A549 (cell line): ENCODE measurements at regions not wholly inside any gene's neighbourhood (a gene's known extent, or its start where the extent isn't known, plus 50 kb on each side); places are given as distances from the start of the nearest gene placed in this dataset.

Source experiments
- ATAC-seq, 2 experiments: fragments of 200-7000 bp in 1 of 2; fragments of >200 bp in 1 of 2; cut with Nextera tagmentation in 1 of 2; cut with Tn5 transposase in 1 of 2; 3 replicates each; pipeline versions ENCODE4 v1.8.0 to v1.9.1; 2018 to 2020; ENCODE audit warnings: mild to moderate bottlenecking in 1 of 2, moderate library complexity in 1 of 2
- CTCF ChIA-PET: fragments of 300-600 bp; sonication (Branson Sonifier 250); formaldehyde crosslinking; extraction: SDS; loops from one replicate; lab custom pipeline; 2021; ENCODE audit warnings: antibody characterized with exemption, inconsistent platforms; lab: Yijun Ruan, JAX
- POLR2A ChIA-PET: fragments of 350-600 bp; formaldehyde crosslinking; extraction: SDS; loops from one replicate; lab custom pipeline; 2021; ENCODE audit warnings: antibody characterized with exemption, inconsistent platforms; lab: Yijun Ruan, JAX
- DNase-seq, 2 experiments: peaks; one replicate each; pipeline versions ENCODE4 v3.0.0 to v3.0.0-alpha.2; 2011 to 2016; ENCODE audit warnings: low read depth in 1 of 2, low spot score in 1 of 2
- FAIRE-seq: peaks from 2 replicates; lab custom pipeline; 2011; peaks lifted over from hg19 to GRCh38; lab: Jason Lieb, UNC
- H3K27ac ChIP-seq, 2 experiments: fragments of >200 bp; sonication (Bioruptor Twin); formaldehyde crosslinking; 3 replicates each; pipeline ENCODE4 v1.5.1; 2016 to 2017
- H3K4me1 ChIP-seq: fragments of >200 bp; sonication (Bioruptor Twin); formaldehyde crosslinking; 3 replicates; pipeline ENCODE4 v1.6.1; 2016
- H3K4me2 ChIP-seq: fragments of >200 bp; sonication (Bioruptor Twin); formaldehyde crosslinking; 3 replicates; pipeline ENCODE4 v1.6.1; 2016
- H3K4me3 ChIP-seq: fragments of >200 bp; sonication (Bioruptor Twin); formaldehyde crosslinking; 3 replicates; pipeline ENCODE4 v1.5.1; 2016
- H3K9me3 ChIP-seq: fragments of >200 bp; sonication (Bioruptor Twin); formaldehyde crosslinking; 3 replicates; pipeline ENCODE4 v1.6.1; 2016
- CBX2 ChIP-seq: fragments of 200-600 bp; sonication (generic); IDR thresholded peaks from 2 replicates; pipeline ENCODE4 v1.6.1; 2016; ENCODE audit warnings: low read depth, mild to moderate bottlenecking, borderline replicate concordance
- CBX8 ChIP-seq: fragments of 200-600 bp; sonication (generic); IDR thresholded peaks from 2 replicates; pipeline ENCODE4 v1.6.1; 2016
- CEBPB ChIP-seq, 2 experiments: fragments of >200 bp in 1 of 2; sonication (Bioruptor Twin) in 1 of 2; formaldehyde crosslinking in 1 of 2; IDR thresholded peaks; 2 replicates each; pipeline ENCODE4 v1.6.1; 2012 to 2016
- CHD2 ChIP-seq: fragments of 150-350 bp; IDR thresholded peaks from 2 replicates; pipeline ENCODE4 v1.6.1; 2014; ENCODE audit warnings: low read length; ENCODE audit not compliant: partially characterized antibody
- FOSL2 ChIP-seq, 2 experiments: fragments of 450-650 bp in 1 of 2; fragments of >200 bp in 1 of 2; sonication (Bioruptor Twin) in 1 of 2; formaldehyde crosslinking; IDR thresholded peaks; 2 replicates each; pipeline versions ENCODE4 v1.5.0 to v1.6.1; 2016 to 2020; ENCODE audit warnings: mild to moderate bottlenecking in 1 of 2, moderate library complexity in 1 of 2
- FOXS1 ChIP-seq: fragments of 250-450 bp; sonication (Bioruptor Pico); IDR thresholded peaks from 2 replicates; pipeline ENCODE4 v1.5.0; 2020; ENCODE audit warnings: mild to moderate bottlenecking, moderate library complexity
- GATA3 ChIP-seq: IDR thresholded peaks from 2 replicates; pipeline ENCODE4 v1.6.1; 2012; ENCODE audit warnings: borderline replicate concordance
- HDAC2 ChIP-seq: fragments of 200-600 bp; sonication (generic); IDR thresholded peaks from 2 replicates; pipeline ENCODE4 v1.6.1; 2016
- HEYL ChIP-seq: fragments of 250-450 bp; sonication (Bioruptor Pico); IDR thresholded peaks from 2 replicates; pipeline ENCODE4 v1.8.0; 2021; ENCODE audit warnings: mild to moderate bottlenecking, moderate library complexity
- HMGXB4 ChIP-seq: fragments of 250-450 bp; sonication (Bioruptor Pico); IDR thresholded peaks from 2 replicates; pipeline ENCODE4 v1.5.0; 2021; ENCODE audit warnings: mild to moderate bottlenecking, moderate library complexity, borderline replicate concordance
- JUNB ChIP-seq: fragments of >200 bp; sonication (Bioruptor Twin); formaldehyde crosslinking; IDR thresholded peaks from 2 replicates; pipeline ENCODE4 v1.6.1; 2016
- KDM1A ChIP-seq: fragments of 200-600 bp; sonication (generic); IDR thresholded peaks from 2 replicates; pipeline ENCODE4 v1.6.1; 2016; ENCODE audit warnings: low read depth, mild to moderate bottlenecking
- KDM5A ChIP-seq: fragments of 200-600 bp; sonication (generic); IDR thresholded peaks from 2 replicates; pipeline ENCODE4 v1.6.1; 2016; ENCODE audit warnings: antibody characterized with exemption, mild to moderate bottlenecking
- MYC ChIP-seq: IDR thresholded peaks from 2 replicates; pipeline ENCODE4 v1.6.1; 2012; ENCODE audit warnings: mild to moderate bottlenecking, inconsistent platforms, low read length, improper control_type of control experiment, borderline replicate concordance
- NFE2L2 ChIP-seq: fragments of 150-350 bp; conservative IDR thresholded peaks from 2 replicates; pipeline ENCODE4 v1.6.1; 2014; ENCODE audit warnings: low read length
- PHF8 ChIP-seq: fragments of 200-600 bp; sonication (generic); IDR thresholded peaks from 2 replicates; pipeline ENCODE4 v1.6.1; 2016; ENCODE audit warnings: low read depth, mild to moderate bottlenecking, antibody characterized with exemption, moderate library complexity, borderline replicate concordance
- POLR2AphosphoS2 ChIP-seq: conservative IDR thresholded peaks from 2 replicates; pipeline ENCODE4 v1.6.1; 2012; ENCODE audit warnings: low read length, improper control_type of control experiment, inconsistent platforms
- RAD21 ChIP-seq, 2 experiments: fragments of >200 bp in 1 of 2; sonication (Bioruptor Twin) in 1 of 2; formaldehyde crosslinking in 1 of 2; IDR thresholded peaks in 1 of 2; conservative IDR thresholded peaks in 1 of 2; 2 replicates in 1 of 2; 3 replicates in 1 of 2; pipeline ENCODE4 v1.6.1; 2012 to 2018; ENCODE audit warnings: inconsistent platforms in 1 of 2
- RCOR1 ChIP-seq: fragments of 150-350 bp; IDR thresholded peaks from 2 replicates; pipeline ENCODE4 v1.6.1; 2014; ENCODE audit warnings: antibody characterized with exemption, low read length, low read depth
- REST ChIP-seq: fragments of 200-600 bp; sonication (generic); IDR thresholded peaks from 2 replicates; pipeline ENCODE4 v1.6.1; 2016; ENCODE audit warnings: antibody characterized with exemption, mild to moderate bottlenecking, moderate library complexity
- RFX5 ChIP-seq: fragments of 450-650 bp; IDR thresholded peaks from 2 replicates; pipeline ENCODE4 v1.7.1; 2014; ENCODE audit warnings: antibody characterized with exemption, mild to moderate bottlenecking, moderate library complexity
- RNF2 ChIP-seq: fragments of 200-600 bp; sonication (generic); IDR thresholded peaks from 2 replicates; pipeline ENCODE4 v1.6.1; 2016; ENCODE audit warnings: low read depth, mild to moderate bottlenecking, antibody characterized with exemption, moderate library complexity, borderline replicate concordance
- SREBF2 ChIP-seq: fragments of 450-650 bp; IDR thresholded peaks from 2 replicates; pipeline ENCODE4 v1.6.1; 2014; ENCODE audit warnings: mild to moderate bottlenecking, moderate library complexity
- TFCP2L1 ChIP-seq: fragments of 250-450 bp; sonication (Bioruptor Pico); IDR thresholded peaks from 2 replicates; pipeline ENCODE4 v1.5.0; 2021; ENCODE audit warnings: mild to moderate bottlenecking
- TP53 ChIP-seq: fragments of 250-450 bp; sonication (Bioruptor Pico); IDR thresholded peaks from 2 replicates; pipeline ENCODE4 v1.5.0; 2021; ENCODE audit warnings: mild to moderate bottlenecking, moderate library complexity
- ZC3H11A ChIP-seq: fragments of 450-650 bp; IDR thresholded peaks from 2 replicates; pipeline ENCODE4 v1.6.1; 2014; ENCODE audit warnings: antibody characterized with exemption, mild to moderate bottlenecking
- ZFP36 ChIP-seq: fragments of 450-650 bp; IDR thresholded peaks from 2 replicates; pipeline ENCODE4 v1.6.1; 2014; ENCODE audit warnings: borderline replicate concordance; ENCODE audit not compliant: partially characterized antibody
- WGBS: methylation state at CpG from one replicate; pipeline ENCODE4 v1.1.6; 2017; ENCODE audit errors: missing lambda C conversion rate; 5-methylcytosine and 5-hydroxymethylcytosine counted together
- TF ChIP-seq, protein P1 (sequence below): fragments of >200 bp; sonication (Bioruptor Twin); formaldehyde crosslinking; IDR thresholded peaks from 3 replicates; pipeline ENCODE4 v1.5.1; 2016
- TF ChIP-seq, protein P2 (sequence below): fragments of >200 bp; sonication (Bioruptor Twin); formaldehyde crosslinking; IDR thresholded peaks from 2 replicates; pipeline ENCODE4 v1.6.1; 2016

GRCh38 chr18:41647914-41648313, 307.1 kb upstream of the PIK3C3 start:
- no peak overlapping the region for H3K4me2 ChIP-seq
- no peak for FAIRE-seq
- H3K9me3 ChIP-seq = no peaks in the 10 kb centered on the region
- ChIA-PET POLR2A (no interaction called here), CTCF (no interaction called here)
- H3K4me1 ChIP-seq = no peaks in the 10 kb centered on the region
- no peak for ATAC-seq
- DNase-seq = no peak
- no peak for TF ChIP-seq CBX2
- no peak for TF ChIP-seq HDAC2
- no peak for TF ChIP-seq REST
- TF ChIP-seq ZC3H11A = no peak
- no peak for TF ChIP-seq RFX5
- TF ChIP-seq TFCP2L1 (CRISPR knock-in tag) = no peak
- TF ChIP-seq RCOR1 = no peak
- no peak for TF ChIP-seq FOXS1 (CRISPR knock-in tag)
- TF ChIP-seq SREBF2 = no peak
- no peak for TF ChIP-seq KDM5A
- TF ChIP-seq KDM1A = no peak
- no peak for TF ChIP-seq HMGXB4
- TF ChIP-seq CHD2 = no peak
- TF ChIP-seq RAD21 (conservative IDR thresholded peaks at IDR 0.05 in 1 of 2, IDR thresholded peaks at IDR 0.05 in 1 of 2) = no peak
- no peak for TF ChIP-seq NFE2L2
- no peak for TF ChIP-seq PHF8
- no peak for TF ChIP-seq FOSL2 (IDR thresholded peaks at IDR 0.05)
- TF ChIP-seq FOSL2 (CRISPR knock-in tag; IDR thresholded peaks at IDR 0.05) = no peak
- no peak for TF ChIP-seq GATA3
- H3K27ac ChIP-seq = no peak overlapping the region
- WGBS = 0% methylated on average over 2 of the region's 2 CpGs
- H3K4me3 ChIP-seq = no peak overlapping the region

DNA sequence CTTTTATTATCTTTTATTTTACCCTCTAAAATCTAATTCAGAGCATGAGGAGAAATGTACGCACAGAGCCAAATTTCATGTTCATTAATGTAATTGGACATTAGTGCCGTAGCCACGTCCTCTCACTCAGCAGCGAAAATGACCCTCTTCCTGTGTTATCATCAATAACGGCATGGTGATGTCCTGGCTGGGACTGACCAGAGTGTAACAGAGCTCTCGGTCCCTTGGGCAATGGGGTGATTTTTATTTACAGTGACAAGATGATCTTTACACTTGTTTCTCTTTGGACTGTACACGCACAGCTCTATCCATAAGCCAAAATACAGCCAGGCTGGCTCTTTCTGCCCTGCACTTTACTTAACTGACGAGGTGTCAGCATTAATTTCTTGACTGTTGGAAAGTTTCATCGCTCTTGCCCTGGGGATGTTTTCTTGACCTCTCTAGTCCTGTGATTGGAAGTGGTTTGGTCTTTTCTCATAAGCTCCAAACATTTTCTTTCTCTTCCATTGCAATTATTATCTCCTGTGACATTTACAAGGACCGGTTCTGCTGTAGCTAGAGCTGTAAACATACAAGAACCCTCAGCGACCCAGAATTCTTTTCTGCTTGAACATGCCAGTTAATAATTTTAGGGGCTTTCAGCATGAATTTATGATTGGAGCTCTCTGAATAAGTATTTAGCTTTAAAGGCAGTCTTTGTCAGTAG, 308.0 kb upstream of the PIK3C3 start:
- ATAC-seq (no peak), FAIRE-seq (no peak), DNase-seq (no peak)
- no peak overlapping the region for H3K4me3 ChIP-seq
- no peak overlapping the region for H3K4me2 ChIP-seq
- 3% methylated on average over 11 of the region's 11 CpGs for WGBS
- POLR2A ChIA-PET = no interaction called here
- no peaks in the 10 kb centered on the region for H3K4me1 ChIP-seq
- no peak overlapping the region for H3K27ac ChIP-seq
- no peaks in the 10 kb centered on the region for H3K9me3 ChIP-seq
- CTCF ChIA-PET = no interaction called here
- TF ChIP-seq, protein P1, sequence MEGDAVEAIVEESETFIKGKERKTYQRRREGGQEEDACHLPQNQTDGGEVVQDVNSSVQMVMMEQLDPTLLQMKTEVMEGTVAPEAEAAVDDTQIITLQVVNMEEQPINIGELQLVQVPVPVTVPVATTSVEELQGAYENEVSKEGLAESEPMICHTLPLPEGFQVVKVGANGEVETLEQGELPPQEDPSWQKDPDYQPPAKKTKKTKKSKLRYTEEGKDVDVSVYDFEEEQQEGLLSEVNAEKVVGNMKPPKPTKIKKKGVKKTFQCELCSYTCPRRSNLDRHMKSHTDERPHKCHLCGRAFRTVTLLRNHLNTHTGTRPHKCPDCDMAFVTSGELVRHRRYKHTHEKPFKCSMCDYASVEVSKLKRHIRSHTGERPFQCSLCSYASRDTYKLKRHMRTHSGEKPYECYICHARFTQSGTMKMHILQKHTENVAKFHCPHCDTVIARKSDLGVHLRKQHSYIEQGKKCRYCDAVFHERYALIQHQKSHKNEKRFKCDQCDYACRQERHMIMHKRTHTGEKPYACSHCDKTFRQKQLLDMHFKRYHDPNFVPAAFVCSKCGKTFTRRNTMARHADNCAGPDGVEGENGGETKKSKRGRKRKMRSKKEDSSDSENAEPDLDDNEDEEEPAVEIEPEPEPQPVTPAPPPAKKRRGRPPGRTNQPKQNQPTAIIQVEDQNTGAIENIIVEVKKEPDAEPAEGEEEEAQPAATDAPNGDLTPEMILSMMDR = no peak
- TF ChIP-seq RFX5 = no peak
- no peak for TF ChIP-seq TP53 (CRISPR knock-in tag)
- no peak for TF ChIP-seq RNF2
- no peak for TF ChIP-seq CEBPB (IDR thresholded peaks at IDR 0.05)
- no peak for TF ChIP-seq CBX8
- TF ChIP-seq KDM1A = no peak
- no peak for TF ChIP-seq HMGXB4
- no peak for TF ChIP-seq RCOR1
- TF ChIP-seq JUNB = no peak
- TF ChIP-seq MYC = no peak
- no peak for TF ChIP-seq ZFP36
- no peak for TF ChIP-seq ZC3H11A
- no peak for TF ChIP-seq HEYL (CRISPR knock-in tag)
- no peak for TF ChIP-seq POLR2AphosphoS2
- TF ChIP-seq FOXS1 (CRISPR knock-in tag) = no peak
- TF ChIP-seq, protein P2, sequence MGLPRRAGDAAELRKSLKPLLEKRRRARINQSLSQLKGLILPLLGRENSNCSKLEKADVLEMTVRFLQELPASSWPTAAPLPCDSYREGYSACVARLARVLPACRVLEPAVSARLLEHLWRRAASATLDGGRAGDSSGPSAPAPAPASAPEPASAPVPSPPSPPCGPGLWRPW = no peak
